ENCODE measurements at regions not wholly inside any gene's neighbourhood (a gene's known extent, or its start where the extent isn't known, plus 50 kb on each side); places are given as distances from the start of the nearest gene placed in this dataset.

DNA sequence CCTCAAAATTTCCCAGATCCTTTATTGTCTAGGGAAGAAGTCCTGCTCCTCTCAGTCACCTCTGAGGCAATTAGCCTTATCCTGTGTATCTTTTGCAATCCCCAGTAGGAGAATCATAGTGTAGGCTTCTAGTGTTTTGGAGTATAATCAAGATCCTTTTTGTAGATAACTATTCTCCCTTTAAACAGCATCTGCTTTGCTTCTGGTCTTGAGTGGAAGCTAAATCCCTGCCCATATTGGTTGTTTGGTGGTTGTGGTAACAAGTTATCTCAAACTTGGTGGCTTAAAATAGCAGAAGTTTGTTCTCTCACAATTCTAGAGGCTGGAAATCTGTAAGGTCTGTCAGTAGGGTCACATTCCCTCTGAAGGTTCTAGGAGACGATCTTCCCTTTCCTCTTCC, 217.5 kb upstream of the RASGRP1 start:
- CTCF ChIA-PET: interaction anchor here (0.6 kb wide), 1 partner anchor 398 kb away, joined by 3 read pairs; no protein-coding TSS in a partner anchor

DNA sequence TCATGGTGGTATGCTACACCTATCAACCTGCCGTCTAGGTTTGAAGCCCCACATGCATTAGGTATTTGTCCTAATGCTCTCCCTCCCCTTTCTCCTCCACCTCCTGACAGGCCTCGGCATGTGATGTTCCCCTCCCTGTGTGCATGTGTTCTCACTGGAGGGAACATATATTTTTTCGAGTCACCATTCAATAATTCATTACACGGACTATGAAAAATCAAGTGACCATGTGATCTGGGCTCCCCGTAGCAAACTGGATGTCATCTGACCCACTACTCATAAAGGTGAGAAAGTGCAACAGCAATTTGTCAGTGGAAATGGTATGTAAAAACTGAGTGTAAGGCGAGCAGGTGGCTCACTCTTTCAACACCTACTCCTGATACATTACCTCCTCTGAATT, 224.3 kb upstream of the RASGRP1 start:
- no peak for DNase-seq (ENCODE audit: low read depth in 1 of 2, low spot score in 1 of 2)
- TF ChIP-seq NPAS2 (CRISPR knock-in tag; IDR thresholded peaks at IDR 0.05; ENCODE audit: borderline replicate concordance): no peak
- no peak for TF ChIP-seq RARB (CRISPR knock-in tag; IDR thresholded peaks at IDR 0.05)
- TF ChIP-seq RFX5 (IDR thresholded peaks at IDR 0.05): no peak
- no peak for TF ChIP-seq GATA3 (IDR thresholded peaks at IDR 0.05; ENCODE audit: borderline replicate concordance)
- TF ChIP-seq CEBPB (IDR thresholded peaks at IDR 0.05): no peak
- no peak for TF ChIP-seq FOXS1 (CRISPR knock-in tag; IDR thresholded peaks at IDR 0.05)
- TF ChIP-seq MAX (IDR thresholded peaks at IDR 0.05): no peak
- H3K9me3 ChIP-seq: no peaks in the 10 kb centered on the region
- H3K27ac ChIP-seq: no peak overlapping the region
- H3K4me3 ChIP-seq: no peak overlapping the region
- H3K4me2 ChIP-seq: no peak overlapping the region
- ATAC-seq: no peak
- POLR2A ChIA-PET: no interaction called here
- 50% methylated on average over 6 of the region's 6 CpGs for WGBS (ENCODE audit: missing lambda C conversion rate)
- CTCF ChIA-PET: no interaction called here
- no peak for FAIRE-seq
- H3K4me1 ChIP-seq: no peaks in the 10 kb centered on the region

More for the DNA sequence above, 217.5 kb upstream of the RASGRP1 start:
- DNase-seq (ENCODE audit: low read depth in 1 of 2, low spot score in 1 of 2): no peak
- H3K9me3 ChIP-seq: no peaks in the 10 kb centered on the region
- FAIRE-seq: no peak
- no peak overlapping the region for H3K4me2 ChIP-seq
- TF ChIP-seq, protein P1, sequence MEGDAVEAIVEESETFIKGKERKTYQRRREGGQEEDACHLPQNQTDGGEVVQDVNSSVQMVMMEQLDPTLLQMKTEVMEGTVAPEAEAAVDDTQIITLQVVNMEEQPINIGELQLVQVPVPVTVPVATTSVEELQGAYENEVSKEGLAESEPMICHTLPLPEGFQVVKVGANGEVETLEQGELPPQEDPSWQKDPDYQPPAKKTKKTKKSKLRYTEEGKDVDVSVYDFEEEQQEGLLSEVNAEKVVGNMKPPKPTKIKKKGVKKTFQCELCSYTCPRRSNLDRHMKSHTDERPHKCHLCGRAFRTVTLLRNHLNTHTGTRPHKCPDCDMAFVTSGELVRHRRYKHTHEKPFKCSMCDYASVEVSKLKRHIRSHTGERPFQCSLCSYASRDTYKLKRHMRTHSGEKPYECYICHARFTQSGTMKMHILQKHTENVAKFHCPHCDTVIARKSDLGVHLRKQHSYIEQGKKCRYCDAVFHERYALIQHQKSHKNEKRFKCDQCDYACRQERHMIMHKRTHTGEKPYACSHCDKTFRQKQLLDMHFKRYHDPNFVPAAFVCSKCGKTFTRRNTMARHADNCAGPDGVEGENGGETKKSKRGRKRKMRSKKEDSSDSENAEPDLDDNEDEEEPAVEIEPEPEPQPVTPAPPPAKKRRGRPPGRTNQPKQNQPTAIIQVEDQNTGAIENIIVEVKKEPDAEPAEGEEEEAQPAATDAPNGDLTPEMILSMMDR (IDR thresholded peaks at IDR 0.05): no peak
- TF ChIP-seq RARB (CRISPR knock-in tag; IDR thresholded peaks at IDR 0.05) (no peak), POLR2AphosphoS2 (conservative IDR thresholded peaks at IDR 0.05; ENCODE audit: low read length) (no peak), HES2 (IDR thresholded peaks at IDR 0.05) (no peak), KDM1A (IDR thresholded peaks at IDR 0.05; ENCODE audit: low read depth) (no peak), ZFP36 (IDR thresholded peaks at IDR 0.05; ENCODE audit: borderline replicate concordance, partially characterized antibody) (no peak), EHF (CRISPR knock-in tag; IDR thresholded peaks at IDR 0.05) (no peak), JUN (IDR thresholded peaks at IDR 0.05) (no peak)
- TF ChIP-seq, protein P2, sequence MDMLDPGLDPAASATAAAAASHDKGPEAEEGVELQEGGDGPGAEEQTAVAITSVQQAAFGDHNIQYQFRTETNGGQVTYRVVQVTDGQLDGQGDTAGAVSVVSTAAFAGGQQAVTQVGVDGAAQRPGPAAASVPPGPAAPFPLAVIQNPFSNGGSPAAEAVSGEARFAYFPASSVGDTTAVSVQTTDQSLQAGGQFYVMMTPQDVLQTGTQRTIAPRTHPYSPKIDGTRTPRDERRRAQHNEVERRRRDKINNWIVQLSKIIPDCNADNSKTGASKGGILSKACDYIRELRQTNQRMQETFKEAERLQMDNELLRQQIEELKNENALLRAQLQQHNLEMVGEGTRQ (IDR thresholded peaks at IDR 0.05): no peak
- H3K4me1 ChIP-seq: no peaks in the 10 kb centered on the region
- no peak overlapping the region for H3K27ac ChIP-seq
- ATAC-seq: no peak
- 27% methylated on average over 1 of the region's 1 CpG for WGBS (ENCODE audit: missing lambda C conversion rate)
- H3K4me3 ChIP-seq: no peak overlapping the region
- POLR2A ChIA-PET: no interaction called here

DNA sequence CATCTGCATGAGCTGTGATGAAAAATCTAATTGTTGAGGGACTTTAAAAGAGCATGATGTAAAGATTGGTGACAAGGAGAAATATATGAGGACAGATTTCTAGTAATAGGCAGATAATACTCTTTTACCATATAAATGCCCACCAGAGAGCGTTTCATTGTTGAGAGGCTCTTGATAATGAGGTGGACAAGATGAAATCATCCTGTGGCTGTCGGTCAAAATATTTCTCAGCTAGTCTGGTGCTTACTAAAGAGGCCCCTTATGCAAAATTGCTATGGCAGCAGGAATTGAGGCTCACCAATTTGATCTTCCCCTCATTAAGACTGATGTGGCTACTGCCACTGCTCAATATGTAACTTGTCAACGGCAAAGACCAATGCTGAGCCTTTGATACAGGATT, 225.0 kb upstream of the RASGRP1 start:
- no peak for DNase-seq (ENCODE audit: low read depth in 1 of 2, low spot score in 1 of 2)
- 48% methylated on average over 3 of the region's 3 CpGs for WGBS (ENCODE audit: missing lambda C conversion rate)
- Histone ChIP-seq H3K4me3 (no peak overlapping the region), H3K4me2 (no peak overlapping the region), H3K9me3 (no peaks in the 10 kb centered on the region), H3K27ac (no peak overlapping the region), H3K4me1 (no peaks in the 10 kb centered on the region)
- ChIA-PET POLR2A (no interaction called here), CTCF (no interaction called here)
- no peak for FAIRE-seq
- ATAC-seq: no peak
- TF ChIP-seq, protein P3, sequence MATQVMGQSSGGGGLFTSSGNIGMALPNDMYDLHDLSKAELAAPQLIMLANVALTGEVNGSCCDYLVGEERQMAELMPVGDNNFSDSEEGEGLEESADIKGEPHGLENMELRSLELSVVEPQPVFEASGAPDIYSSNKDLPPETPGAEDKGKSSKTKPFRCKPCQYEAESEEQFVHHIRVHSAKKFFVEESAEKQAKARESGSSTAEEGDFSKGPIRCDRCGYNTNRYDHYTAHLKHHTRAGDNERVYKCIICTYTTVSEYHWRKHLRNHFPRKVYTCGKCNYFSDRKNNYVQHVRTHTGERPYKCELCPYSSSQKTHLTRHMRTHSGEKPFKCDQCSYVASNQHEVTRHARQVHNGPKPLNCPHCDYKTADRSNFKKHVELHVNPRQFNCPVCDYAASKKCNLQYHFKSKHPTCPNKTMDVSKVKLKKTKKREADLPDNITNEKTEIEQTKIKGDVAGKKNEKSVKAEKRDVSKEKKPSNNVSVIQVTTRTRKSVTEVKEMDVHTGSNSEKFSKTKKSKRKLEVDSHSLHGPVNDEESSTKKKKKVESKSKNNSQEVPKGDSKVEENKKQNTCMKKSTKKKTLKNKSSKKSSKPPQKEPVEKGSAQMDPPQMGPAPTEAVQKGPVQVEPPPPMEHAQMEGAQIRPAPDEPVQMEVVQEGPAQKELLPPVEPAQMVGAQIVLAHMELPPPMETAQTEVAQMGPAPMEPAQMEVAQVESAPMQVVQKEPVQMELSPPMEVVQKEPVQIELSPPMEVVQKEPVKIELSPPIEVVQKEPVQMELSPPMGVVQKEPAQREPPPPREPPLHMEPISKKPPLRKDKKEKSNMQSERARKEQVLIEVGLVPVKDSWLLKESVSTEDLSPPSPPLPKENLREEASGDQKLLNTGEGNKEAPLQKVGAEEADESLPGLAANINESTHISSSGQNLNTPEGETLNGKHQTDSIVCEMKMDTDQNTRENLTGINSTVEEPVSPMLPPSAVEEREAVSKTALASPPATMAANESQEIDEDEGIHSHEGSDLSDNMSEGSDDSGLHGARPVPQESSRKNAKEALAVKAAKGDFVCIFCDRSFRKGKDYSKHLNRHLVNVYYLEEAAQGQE (IDR thresholded peaks at IDR 0.05): no peak
- TF ChIP-seq HOXB13 (CRISPR knock-in tag; IDR thresholded peaks at IDR 0.05; ENCODE audit: low read depth): no peak
- no peak for TF ChIP-seq HOXA7 (CRISPR knock-in tag; IDR thresholded peaks at IDR 0.05)
- TF ChIP-seq, protein P1 (IDR thresholded peaks at IDR 0.05): no peak
- no peak for TF ChIP-seq EHMT2 (IDR thresholded peaks at IDR 0.05; ENCODE audit: low read depth)
- TF ChIP-seq, protein P4, sequence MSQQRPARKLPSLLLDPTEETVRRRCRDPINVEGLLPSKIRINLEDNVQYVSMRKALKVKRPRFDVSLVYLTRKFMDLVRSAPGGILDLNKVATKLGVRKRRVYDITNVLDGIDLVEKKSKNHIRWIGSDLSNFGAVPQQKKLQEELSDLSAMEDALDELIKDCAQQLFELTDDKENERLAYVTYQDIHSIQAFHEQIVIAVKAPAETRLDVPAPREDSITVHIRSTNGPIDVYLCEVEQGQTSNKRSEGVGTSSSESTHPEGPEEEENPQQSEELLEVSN (IDR thresholded peaks at IDR 0.05; ENCODE audit: borderline replicate concordance, low read depth): no peak
- TF ChIP-seq JUNB (IDR thresholded peaks at IDR 0.05): no peak
- TF ChIP-seq JUN (IDR thresholded peaks at IDR 0.05): no peak
- TF ChIP-seq GATA3 (IDR thresholded peaks at IDR 0.05; ENCODE audit: borderline replicate concordance): no peak
- TF ChIP-seq HEYL (CRISPR knock-in tag; IDR thresholded peaks at IDR 0.05): no peak
- TF ChIP-seq, protein P5, sequence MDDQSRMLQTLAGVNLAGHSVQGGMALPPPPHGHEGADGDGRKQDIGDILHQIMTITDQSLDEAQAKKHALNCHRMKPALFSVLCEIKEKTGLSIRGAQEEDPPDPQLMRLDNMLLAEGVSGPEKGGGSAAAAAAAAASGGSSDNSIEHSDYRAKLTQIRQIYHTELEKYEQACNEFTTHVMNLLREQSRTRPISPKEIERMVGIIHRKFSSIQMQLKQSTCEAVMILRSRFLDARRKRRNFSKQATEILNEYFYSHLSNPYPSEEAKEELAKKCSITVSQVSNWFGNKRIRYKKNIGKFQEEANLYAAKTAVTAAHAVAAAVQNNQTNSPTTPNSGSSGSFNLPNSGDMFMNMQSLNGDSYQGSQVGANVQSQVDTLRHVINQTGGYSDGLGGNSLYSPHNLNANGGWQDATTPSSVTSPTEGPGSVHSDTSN (IDR thresholded peaks at IDR 0.05): no peak
- TF ChIP-seq RFX5 (IDR thresholded peaks at IDR 0.05): no peak
- TF ChIP-seq NPAS2 (CRISPR knock-in tag; IDR thresholded peaks at IDR 0.05; ENCODE audit: borderline replicate concordance): no peak
- TF ChIP-seq NFE2L2 (conservative IDR thresholded peaks at IDR 0.05; ENCODE audit: low read length): no peak

All from A549 (cell line).